ENCODE measurements at regions not wholly inside any gene's neighbourhood (a gene's known extent, or its start where the extent isn't known, plus 50 kb on each side); places are given as distances from the start of the nearest gene placed in this dataset.
"Not testable (repeated sequence)": the region's sequence is repeated elsewhere in the genome, so short reads cannot be mapped to it uniquely, and the experiment has no call there.

DNA sequence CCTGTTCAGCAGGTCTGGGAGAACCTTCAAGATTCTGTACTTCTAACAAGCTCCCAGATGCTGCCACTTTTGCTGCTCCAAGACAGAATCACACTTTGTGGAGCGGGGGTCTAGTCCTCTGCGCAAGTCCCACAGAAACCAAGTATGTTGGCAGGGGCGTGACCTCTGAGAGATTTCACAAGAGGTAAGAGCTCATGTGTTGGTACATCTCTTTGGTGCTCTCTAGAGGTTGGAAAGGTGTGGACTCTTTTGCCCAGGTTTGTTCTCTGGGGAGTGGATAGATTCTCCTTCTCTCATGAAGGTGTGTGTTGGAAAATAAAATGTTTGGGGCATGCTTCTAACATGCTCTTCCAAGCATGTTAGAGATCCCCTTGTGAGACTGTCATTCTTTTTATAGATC is 340.9 kb upstream of the IRAK1BP1 start:
- no peak for TF ChIP-seq POLR2A (IDR thresholded peaks at IDR 0.05)
- TF ChIP-seq, protein P1, sequence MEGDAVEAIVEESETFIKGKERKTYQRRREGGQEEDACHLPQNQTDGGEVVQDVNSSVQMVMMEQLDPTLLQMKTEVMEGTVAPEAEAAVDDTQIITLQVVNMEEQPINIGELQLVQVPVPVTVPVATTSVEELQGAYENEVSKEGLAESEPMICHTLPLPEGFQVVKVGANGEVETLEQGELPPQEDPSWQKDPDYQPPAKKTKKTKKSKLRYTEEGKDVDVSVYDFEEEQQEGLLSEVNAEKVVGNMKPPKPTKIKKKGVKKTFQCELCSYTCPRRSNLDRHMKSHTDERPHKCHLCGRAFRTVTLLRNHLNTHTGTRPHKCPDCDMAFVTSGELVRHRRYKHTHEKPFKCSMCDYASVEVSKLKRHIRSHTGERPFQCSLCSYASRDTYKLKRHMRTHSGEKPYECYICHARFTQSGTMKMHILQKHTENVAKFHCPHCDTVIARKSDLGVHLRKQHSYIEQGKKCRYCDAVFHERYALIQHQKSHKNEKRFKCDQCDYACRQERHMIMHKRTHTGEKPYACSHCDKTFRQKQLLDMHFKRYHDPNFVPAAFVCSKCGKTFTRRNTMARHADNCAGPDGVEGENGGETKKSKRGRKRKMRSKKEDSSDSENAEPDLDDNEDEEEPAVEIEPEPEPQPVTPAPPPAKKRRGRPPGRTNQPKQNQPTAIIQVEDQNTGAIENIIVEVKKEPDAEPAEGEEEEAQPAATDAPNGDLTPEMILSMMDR (IDR thresholded peaks at IDR 0.05) = no peak
- WGBS, 2 donors = 75 to 87% methylated on average over 3 of the region's 3 CpGs
- intact Hi-C loops (cut with DNase I; ENCODE audit: low total_unique reads) = no loop called here
- DNase-seq (ENCODE audit: low spot score in 2 of 2) = no peak
- H3K4me3 ChIP-seq (ENCODE audit: low read depth, poor library complexity, severe bottlenecking) = no peak overlapping the region

DNA sequence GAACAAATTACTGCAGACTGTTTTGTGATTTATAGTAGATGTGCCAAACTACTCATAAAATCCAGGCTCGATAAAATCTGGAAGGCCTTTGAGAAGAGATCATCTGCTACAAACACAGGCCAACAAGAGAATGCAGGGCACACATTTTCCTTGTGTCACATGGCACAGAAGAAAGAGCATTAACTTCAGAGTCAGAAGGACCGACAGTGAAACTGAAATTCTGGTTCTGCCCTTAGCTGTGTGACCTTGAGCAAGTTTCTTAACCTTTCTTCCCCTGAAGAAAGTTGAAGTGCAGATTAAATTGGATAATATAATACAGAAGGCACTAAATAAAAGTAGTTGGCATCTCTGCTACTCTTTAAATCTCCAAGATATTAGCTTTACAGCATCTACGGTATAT is 338.4 kb upstream of the IRAK1BP1 start:
- 46 to 51% methylated on average over 3 of the region's 3 CpGs for WGBS, 2 donors
- no peak overlapping the region for H3K4me3 ChIP-seq (ENCODE audit: low read depth, poor library complexity, severe bottlenecking)
- TF ChIP-seq POLR2A (IDR thresholded peaks at IDR 0.05) = no peak
- TF ChIP-seq, protein P1 (IDR thresholded peaks at IDR 0.05) = no peak
- intact Hi-C loops (cut with DNase I; ENCODE audit: low total_unique reads) = no loop called here
- no peak for DNase-seq (ENCODE audit: low spot score in 2 of 2)

DNA sequence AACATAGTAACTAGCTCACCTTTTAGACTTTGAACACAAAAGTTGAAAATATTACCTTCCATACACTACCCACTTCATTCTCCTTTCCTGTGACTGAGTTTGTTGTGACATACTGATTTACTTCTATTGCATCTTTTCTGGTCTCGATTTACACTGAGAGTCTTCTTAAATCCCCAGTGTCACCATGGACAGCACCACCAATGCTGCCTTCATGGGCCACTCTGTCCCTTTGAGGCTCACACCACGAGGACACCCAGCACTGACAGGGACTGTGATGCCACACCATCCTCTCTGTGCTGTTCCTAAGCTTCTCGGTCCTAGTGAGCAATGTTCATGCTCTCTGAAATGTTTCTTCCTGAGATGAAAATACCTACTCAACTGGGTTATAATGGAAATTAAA is 337.1 kb upstream of the IRAK1BP1 start:
- 65 to 68% methylated on average over 3 of the region's 3 CpGs for WGBS, 2 donors
- intact Hi-C loops (cut with DNase I; ENCODE audit: low total_unique reads) = no loop called here
- TF ChIP-seq, protein P1 (IDR thresholded peaks at IDR 0.05) = no peak
- TF ChIP-seq POLR2A (IDR thresholded peaks at IDR 0.05) = no peak
- no peak for DNase-seq (ENCODE audit: low spot score in 2 of 2)
- H3K4me3 ChIP-seq (ENCODE audit: low read depth, poor library complexity, severe bottlenecking) = no peak overlapping the region

DNA sequence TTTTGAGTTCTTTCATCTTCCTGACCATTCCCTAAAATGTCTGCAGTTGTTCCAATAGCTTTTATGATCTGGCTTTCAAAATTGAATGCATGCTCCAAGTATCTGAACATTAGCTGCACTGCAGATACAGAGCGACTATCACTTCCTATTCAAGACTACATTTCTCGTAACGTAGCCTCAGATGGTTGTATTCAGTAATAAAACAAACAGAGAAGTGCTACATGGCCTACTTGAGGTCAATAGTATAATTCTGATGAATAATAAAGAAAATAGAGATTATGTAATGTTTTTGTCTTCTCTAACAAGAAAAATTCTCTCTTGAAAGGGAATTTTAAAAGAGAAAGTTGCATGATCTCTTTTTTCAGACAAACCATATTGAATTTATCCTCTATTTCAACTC is 333.9 kb upstream of the IRAK1BP1 start:
- DNase-seq (ENCODE audit: low spot score in 2 of 2) = no peak
- H3K4me3 ChIP-seq (ENCODE audit: low read depth, poor library complexity, severe bottlenecking) = no peak overlapping the region
- intact Hi-C loops (cut with DNase I; ENCODE audit: low total_unique reads) = no loop called here
- TF ChIP-seq, protein P1 (IDR thresholded peaks at IDR 0.05) = no peak
- TF ChIP-seq POLR2A (IDR thresholded peaks at IDR 0.05) = no peak
- WGBS, 2 donors = 85% methylated on average over 3 of the region's 3 CpGs

DNA sequence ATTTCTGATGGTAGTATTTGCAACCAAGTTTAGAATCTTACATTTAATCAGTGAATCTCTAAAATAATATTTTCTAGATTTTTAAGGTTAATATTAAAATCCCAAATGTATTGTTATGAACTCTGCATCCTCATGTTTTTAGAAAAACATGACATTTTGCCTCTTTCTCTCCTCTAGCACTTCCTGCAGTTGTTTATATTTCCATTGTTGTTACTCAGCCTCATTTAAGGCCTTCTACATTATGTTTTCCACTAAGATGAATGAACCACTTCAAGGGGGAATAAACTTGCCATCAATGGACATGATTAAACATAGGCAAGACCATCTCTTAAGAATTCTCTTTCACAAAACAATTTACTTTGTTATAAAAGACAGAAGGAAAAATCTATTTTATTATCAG is 333.5 kb upstream of the IRAK1BP1 start:
- TF ChIP-seq, protein P1 (IDR thresholded peaks at IDR 0.05) = no peak
- TF ChIP-seq POLR2A (IDR thresholded peaks at IDR 0.05) = no peak
- DNase-seq (ENCODE audit: low spot score in 2 of 2) = no peak
- H3K4me3 ChIP-seq (ENCODE audit: low read depth, poor library complexity, severe bottlenecking) = no peak overlapping the region
- intact Hi-C loops (cut with DNase I; ENCODE audit: low total_unique reads) = no loop called here

DNA sequence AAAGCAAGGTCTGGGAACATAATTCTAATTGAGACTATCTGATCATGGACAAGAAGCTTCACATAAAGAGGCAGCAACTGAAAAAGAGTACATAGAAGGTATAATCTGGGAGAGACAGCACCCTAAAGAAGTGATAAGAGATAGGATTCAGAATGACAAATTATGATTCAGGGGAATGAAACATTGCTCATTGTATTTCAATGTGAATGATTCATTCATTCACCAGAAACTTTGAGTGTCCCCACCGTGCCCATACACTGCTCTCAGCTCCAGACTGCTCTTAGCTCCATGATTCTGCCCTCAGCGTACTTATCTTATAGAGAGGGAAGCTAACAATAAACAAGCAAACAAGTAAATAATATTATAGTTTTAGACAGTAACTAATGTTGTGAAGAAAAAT is 329.3 kb upstream of the IRAK1BP1 start:
- no peak overlapping the region for H3K4me3 ChIP-seq (ENCODE audit: low read depth, poor library complexity, severe bottlenecking)
- TF ChIP-seq, protein P1 (IDR thresholded peaks at IDR 0.05) = no peak
- TF ChIP-seq POLR2A (IDR thresholded peaks at IDR 0.05) = no peak
- WGBS, 2 donors = 76 to 77% methylated on average over 2 of the region's 2 CpGs
- DNase-seq (ENCODE audit: low spot score in 2 of 2) = no peak
- intact Hi-C loops (cut with DNase I; ENCODE audit: low total_unique reads) = no loop called here

DNA sequence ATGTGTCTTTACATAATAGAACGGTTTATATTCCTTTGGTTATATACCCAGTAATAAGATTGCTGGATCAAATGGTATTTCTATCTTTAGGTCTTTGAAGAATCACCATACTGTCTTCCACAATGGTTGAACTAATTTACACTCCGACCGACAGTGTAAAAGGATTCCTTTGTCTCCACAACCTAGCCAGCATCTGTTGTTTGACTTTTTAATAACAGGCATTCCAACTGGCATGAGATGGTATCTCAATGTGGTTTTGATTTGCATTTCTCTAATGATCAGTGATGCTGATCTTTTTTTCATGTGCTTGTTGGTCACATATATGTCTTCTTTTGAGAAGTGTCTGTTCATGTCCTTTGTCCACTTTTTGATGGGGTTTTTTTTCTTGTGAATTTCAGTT is 319.7 kb upstream of the IRAK1BP1 start:
- DNase-seq (ENCODE audit: low spot score in 2 of 2); H3K4me3 ChIP-seq (ENCODE audit: low read depth, poor library complexity, severe bottlenecking); intact Hi-C loops (cut with DNase I; ENCODE audit: low total_unique reads): not testable (repeated sequence)
- WGBS, 2 donors = 73 to 78% methylated on average over 3 of the region's 3 CpGs
